Hematopoietic multipotent progenitor cell treated with erythropoietin and hydrocortisone succinate and interleukin-3 and kit ligand, for 17 days (in vitro differentiated cells): ENCODE measurements at regions not wholly inside any gene's neighbourhood (a gene's known extent, or its start where the extent isn't known, plus 50 kb on each side); places are given as distances from the start of the nearest gene placed in this dataset.
"Not testable (repeated sequence)": the region's sequence is repeated elsewhere in the genome, so short reads cannot be mapped to it uniquely, and the experiment has no call there.

Source experiments
- DNase-seq: peaks from one replicate; pipeline ENCODE4 v3.0.0-alpha.2; 2015; ENCODE audit warnings: low spot score

- no peak for DNase-seq
Measured at GRCh38 chrX:130467936-130468335, 66.1 kb downstream of the RBMX2 start.

GRCh38 chrX:130468395-130468923 lies 66.7 kb downstream of the RBMX2 start:
- no peak for DNase-seq

- no peak for DNase-seq
Measured at GRCh38 chrX:130482871-130483270, 81.1 kb downstream of the RBMX2 start.

DNA sequence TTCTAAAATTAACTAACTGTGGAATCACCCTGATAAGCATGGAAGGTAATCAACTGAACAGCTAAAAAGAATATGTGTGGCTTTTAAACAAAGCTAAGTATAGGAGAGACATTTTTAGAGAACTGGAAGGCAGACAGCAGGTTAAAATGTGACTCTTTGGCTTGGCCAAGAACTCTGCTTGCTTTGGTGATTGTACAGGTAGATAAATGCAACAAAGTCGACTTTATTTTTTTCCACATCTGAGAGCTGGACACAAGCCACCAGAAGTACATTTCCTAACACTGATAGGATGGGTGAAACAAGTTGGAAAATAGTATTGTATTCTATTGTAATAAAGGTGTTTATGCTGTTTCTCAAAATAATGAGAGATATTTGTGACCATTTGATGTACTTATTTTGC lies 84.1 kb downstream of the RBMX2 start:
- no peak for DNase-seq

- DNase-seq: not testable (repeated sequence)
Measured at GRCh38 chrX:130495502-130495901, 93.7 kb downstream of the RBMX2 start.

DNA sequence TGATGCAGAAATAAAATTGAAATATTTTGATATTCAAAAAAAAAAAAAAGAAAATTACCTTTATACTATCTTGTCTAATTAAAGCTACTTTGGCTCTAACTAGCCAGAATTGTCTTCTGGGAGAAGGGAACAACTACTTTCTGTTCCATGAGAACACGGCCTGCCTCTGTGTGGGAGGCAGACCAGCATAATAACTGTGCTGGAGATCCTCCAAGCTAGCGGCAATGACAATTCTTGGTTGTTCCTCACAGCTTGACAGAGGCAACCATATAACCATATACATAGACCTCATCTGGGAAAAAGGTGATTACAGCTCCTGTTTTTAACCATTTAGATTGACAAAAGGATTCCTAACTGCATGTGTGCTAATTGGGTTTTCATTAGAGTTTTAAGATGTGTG lies 95.7 kb downstream of the RBMX2 start:
- no peak for DNase-seq

DNA sequence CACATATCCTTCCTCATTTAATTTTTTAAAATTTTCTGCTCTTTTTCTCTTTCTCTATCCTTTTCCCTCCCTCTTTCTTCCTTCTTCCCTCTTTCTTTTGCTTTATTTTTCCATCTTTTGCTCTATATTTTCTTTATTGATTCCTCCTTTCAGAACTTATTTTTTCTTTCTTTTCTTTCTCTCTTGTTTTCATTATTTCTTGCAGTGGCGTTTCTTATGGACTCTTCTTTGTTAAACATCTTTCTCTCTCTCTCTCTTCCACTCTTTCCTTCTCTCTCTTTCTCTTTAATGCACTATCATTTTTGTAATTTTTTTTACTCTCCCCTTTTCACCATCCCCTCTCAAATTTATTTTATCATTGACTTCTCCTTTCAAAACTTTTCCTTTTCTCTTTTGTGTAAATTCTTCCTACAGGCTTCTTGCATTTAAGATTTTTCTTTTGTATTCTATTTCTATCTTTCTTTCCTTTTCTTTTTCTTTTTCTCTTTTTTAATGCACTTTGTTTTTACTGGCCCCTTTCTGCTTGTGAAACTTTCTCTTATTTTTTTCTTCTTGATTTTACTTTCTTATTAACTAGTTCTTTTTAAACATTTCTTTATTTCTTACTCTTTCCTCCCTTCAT lies 97.0 kb downstream of the RBMX2 start:
- no peak for DNase-seq

DNA sequence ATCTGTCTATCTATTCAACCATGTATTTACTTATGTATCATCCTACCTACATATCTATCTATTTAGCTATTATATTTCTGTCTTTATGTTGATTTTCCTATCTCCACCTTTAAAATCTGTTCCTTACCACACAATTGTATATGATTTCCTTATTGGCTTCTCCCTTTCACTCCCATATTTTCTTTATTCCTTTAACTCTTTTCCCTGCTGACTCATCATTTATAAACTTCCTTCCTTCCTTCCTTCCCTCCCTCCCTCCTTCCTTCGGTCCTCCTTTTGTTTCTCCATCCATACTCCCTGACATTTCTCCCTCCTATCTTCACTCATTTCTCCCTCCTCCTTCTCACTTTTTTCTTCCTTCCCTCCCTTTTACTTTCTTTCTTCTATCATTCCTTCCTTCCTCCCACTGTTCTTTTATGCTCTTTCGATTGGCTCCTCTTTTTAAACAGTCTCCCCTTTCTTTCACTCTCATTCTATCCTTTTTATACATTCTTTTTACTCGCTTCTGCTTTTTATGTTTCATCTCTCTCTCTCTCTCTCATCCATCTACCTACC lies 100.3 kb downstream of the RBMX2 start:
- no peak for DNase-seq

DNA sequence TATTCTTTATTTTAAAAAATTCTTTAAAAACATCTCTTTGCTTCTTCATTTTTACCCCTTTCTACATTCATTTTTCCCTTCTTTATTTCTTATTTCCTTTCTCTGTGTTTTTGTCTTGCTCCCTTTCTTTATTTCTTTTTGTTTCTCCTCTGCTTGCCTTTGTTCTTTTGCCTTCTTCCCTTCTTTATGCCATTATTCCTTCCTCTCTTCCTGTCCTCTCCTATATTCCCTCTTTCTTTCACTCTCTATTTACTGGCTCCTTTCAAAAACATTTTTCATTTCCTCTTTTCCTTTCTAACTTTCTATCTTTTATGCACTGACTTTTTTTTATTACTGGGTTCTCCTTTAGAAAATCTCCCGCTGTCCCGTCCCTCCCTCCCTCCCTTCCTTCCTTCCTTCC lies 102.2 kb downstream of the RBMX2 start:
- no peak for DNase-seq

- DNase-seq: no peak
Measured at GRCh38 chrX:130507015-130507414, 105.2 kb downstream of the RBMX2 start.

- DNase-seq: not testable (repeated sequence)
Measured at GRCh38 chrX:130512534-130512933, 110.7 kb downstream of the RBMX2 start.

GRCh38 chrX:130516123-130516522 lies 114.3 kb downstream of the RBMX2 start:
- DNase-seq: no peak

DNA sequence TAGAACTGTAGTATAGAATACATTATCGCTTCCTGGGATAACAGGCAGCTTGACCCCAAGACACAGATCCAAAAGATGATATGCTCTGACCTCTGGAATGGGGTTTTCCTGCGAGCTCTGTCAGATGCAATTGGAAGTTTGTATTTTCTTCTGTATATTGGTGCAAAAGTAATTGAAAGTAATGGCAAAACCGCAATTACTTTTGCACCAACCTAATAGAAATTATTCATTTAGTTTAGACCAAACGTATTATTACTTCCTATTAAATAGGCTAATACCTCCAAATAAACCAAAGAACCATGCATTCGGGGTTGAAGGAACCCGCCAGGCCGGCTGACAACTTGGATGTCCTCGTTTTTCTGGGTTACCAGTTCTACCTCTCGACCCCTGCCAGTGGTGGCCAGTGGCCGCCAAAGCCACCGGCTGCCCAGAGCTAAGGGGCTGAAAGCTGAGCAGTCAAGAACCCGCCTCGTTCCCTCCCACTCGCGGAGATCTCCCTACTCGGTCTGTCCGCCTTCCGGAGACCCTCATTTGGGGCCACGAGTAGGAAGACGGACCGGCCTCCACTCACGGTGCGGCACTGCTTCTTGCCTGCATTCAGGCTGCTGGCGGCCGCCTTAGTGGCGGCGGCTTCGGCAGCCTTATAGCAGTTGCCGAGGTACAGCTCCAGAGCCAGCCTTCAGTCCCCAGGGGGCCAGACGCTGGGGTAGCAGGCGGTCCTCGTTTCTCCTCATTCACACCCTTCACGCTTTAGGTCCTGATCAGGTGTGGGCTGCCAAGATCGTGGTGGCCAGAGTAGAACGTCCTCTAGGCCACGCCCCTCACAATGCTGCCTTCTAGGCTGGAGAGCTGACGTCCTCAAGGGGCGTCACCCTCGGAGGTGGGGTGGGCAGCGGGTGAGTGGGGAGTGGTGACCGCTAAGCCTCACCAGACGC lies 121.9 kb downstream of the RBMX2 start:
- no peak for DNase-seq

DNA sequence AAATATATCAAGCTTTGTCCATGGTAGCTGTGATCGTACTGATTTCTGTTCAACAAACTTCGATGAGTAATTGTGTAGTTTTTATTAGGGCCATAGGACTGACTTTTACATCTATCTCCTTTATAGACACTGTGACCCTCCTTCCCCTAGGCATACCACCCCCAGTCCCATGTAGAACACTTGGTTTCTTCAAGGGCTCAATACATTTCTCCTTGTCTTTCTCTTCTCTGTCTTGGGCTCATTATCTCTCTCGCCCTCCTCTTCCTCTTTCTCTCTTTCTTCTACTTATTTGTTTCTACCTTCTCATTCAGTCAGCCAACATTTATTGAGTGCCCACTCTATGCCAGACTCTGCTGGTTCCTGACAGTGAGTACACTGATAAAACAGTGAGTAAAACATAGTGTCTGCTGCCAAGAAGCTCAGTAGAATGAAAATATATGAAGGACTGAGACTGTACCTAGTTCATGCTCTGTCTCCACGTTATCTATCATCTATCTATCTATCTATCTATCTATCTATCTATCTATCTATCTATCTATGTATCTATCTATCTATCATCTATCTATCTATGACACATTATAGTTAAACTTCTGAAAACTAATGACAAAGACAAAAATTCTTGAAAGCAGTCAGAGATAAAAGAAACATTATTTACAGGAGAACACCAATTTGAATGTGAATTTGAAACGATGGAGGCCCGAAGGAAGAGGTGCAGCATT lies 122.8 kb downstream of the RBMX2 start:
- DNase-seq: no peak

DNA sequence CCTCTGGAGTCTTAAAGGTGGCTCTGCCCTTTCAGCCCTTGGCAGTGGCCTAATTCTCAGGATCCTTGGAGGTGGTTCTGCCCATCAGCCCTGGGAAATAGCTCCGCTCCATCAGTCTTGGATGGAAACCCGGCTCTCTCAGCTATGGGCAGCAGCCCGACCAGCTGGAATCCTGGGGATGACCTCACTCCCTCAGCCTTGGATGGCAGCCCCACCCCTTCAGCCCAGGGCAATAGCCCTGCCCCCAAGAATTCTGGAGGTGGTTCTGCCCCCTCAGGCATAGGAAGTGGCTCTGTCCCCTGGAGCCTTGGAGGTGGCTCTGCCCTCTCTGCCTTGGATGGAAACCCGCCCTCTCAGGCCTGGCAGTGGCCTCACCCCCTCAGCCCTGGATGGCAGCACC lies 127.7 kb downstream of the RBMX2 start:
- no peak for DNase-seq

DNA sequence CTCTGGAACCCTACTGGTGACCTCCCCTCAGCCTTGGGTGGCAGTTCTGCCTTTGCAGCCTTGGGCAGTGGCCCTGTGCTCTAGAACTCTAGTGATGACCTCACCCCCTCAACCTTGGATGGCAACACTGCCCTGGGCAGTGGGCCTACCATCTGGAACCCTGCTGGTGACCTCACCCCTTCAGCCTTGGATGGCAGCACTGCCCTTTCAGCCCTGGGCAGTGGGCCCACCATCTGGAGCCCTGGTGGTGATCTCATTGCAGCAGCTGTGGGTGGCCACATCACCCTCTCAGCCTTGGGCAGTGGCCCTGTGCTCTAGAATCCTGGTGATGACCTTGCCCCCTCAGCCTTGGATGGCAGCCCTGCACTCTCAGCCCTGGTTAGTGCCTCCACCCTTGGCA lies 129.3 kb downstream of the RBMX2 start:
- no peak for DNase-seq

GRCh38 chrX:130539721-130540321 lies 138.0 kb downstream of the RBMX2 start:
- peak; percentile 24 for DNase-seq

DNA sequence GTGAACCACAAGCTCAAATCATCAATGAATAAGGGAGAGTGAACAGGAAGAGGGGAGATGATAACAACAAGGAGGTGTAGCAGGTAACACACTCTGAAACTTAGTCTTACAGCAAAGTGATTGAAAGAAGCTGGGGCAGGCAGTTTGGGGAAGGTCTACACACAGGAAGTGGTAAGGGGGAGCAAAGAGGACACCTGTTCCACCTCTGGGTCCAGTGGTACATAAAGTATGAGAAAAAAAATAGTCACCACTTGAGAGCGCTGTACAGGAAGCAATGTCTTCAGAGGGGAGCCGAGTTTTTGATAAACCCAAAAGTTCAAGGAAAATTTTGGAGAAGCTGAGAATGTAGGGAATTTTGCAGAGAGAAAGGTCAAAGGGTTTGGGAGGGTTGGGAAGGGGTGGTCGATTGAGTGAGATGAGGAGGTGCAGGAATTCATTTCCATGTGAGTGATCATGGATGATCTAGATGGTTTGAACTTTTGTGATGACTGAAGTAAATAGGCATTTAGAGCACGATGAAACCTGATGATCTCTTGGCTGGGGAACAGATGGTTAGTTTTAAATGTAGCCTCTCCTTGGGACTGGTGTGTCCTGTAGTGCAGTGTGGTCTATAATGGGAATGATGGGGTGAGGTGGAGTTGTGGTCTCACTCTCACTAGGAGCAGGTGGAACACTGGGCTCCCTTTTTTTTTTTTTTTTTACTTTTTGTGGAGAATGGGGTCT lies 142.0 kb downstream of the RBMX2 start:
- DNase-seq: no peak

GRCh38 chrX:130545796-130546195 lies 144.0 kb downstream of the RBMX2 start:
- DNase-seq: no peak

- not testable (repeated sequence) for DNase-seq
Measured at GRCh38 chrX:130549382-130549781, 147.6 kb downstream of the RBMX2 start.

GRCh38 chrX:130550351-130550750 lies 148.6 kb downstream of the RBMX2 start:
- DNase-seq: no peak
